Stimulated activated CD8-positive, alpha-beta memory T cell treated with anti-CD3 and anti-CD28 coated beads, Interleukin-15, amount 100 ng/mL, for 1 hour (primary cell): ENCODE measurements at regions not wholly inside any gene's neighbourhood (a gene's known extent, or its start where the extent isn't known, plus 50 kb on each side); places are given as distances from the start of the nearest gene placed in this dataset.
"Not testable (repeated sequence)": the region's sequence is repeated elsewhere in the genome, so short reads cannot be mapped to it uniquely, and the experiment has no call there.

ENCODE experiments used
- DNase-seq: peaks from one replicate; pipeline ENCODE4 v3.0.0-alpha.2; 2020; ENCODE audit warnings: low read depth

DNA sequence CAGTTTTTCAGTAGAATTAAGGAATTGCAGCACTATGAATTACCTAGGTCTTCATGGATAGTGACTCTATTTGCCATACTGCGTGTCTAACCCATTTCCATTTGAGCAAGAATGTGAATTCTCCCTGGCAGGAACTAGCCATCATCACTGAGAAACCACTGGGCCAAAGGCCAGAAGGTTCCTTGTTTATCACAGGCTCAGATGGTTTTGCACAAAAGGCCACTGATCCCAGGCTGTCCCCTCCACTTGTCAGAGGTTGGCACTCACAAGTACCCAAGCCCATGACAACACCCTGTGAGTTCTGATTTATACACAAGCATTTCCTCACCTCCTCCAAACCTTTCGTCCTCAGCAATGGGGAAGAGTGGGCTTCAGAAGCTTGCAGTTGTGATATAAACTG lies 131.8 kb downstream of the FOXB1 start:
- DNase-seq = no peak

DNA sequence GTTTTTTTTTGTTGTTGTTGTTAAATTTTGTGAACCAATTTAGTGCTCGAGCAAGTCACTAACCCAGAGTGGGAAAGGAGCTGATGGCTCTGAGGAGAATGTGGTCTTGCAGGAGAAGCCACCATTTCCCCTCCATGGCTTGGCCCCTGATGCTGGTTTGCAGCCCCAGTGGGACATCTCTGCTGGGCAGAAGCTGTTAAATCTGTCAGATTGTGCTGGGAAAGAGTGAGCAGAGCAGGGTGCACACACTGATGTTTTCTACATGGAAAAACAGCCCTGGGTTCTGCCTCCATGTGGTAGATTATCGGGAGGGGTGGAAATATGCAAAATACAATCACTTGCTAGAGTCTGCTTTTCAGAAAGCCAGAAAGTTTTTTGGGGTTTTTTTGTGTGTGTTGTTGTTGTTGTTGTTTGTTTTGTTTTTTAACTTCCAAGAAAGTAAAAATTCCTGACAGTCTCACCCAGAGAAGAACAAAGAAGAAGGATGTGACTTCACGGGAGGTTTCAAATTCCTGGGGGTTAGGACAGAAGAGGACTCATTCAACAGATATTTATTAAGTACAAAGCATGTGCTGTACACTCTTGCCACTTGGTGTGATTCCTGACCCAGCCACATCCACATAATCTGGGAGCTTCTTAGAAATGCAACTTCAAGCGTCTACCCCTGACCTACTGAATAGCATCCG lies 133.7 kb downstream of the FOXB1 start:
- no peak for DNase-seq

DNA sequence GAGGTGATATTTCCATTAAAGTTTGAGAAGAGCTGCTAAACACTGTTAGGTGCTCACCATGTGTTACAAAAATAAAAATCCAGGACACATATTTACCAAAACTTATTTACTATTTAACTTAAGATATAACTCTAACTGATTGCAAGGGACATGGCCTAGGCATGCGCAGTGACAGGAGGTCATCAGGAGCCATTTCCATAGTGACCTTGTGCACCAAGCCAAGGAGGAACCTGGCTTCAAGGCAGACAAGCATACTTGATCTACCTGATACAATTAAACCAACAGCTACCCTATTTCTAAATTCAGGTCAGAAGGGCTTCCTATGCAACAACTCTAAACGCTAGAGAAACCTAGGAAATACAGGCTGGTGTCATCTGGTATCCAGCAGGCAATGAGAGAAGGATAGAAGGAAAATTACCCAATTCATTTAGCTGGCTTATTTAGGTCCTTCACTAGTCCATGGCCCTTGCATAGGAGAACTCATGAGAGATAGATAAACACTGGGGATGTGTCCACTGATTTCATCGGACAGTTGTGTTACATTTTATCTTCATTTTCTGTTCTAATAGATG lies 134.4 kb downstream of the FOXB1 start:
- DNase-seq = no peak

GRCh38 chr15:60152386-60152785 lies 148.3 kb downstream of the FOXB1 start:
- no peak for DNase-seq

GRCh38 chr15:60154764-60155325 lies 150.7 kb downstream of the FOXB1 start:
- no peak for DNase-seq

DNA sequence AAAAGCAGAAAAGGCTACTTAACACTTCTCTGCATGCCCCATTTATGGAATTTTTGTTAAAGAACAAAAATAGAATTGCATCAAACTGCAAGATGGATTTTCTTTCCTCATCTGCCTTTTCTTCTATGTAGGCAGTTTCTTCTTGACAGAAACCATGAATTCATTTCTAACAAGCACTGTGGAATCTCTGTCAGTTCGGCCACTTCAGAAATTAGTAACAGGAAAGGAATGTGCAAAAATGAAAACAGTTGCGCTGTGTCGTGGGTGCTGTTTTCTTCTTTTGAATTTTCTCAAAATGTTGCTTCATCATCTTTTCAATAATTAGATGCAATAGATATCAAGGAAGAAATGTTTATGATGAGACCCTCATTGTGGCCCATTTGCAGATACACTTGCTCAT lies 151.6 kb downstream of the FOXB1 start:
- no peak for DNase-seq

GRCh38 chr15:60160909-60161308 lies 156.8 kb downstream of the FOXB1 start:
- no peak for DNase-seq

DNA sequence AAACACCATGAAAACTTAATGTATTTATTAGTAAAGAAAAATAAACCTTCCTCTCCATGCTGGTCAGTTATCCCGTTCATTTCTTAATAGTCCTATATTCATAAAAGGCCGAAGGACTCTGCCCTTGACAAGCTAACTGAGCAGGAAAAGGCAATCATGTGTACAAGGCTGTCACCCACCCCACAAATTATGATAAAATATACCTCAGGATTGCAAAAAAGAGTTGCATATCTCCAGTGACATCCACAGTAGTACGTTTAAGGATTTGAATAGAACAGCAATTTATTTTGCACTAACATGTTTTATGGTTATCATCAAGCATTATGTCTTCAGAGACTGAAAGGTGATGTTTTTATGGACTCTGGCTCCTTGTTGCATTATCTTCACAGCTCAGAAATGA lies 157.6 kb downstream of the FOXB1 start:
- no peak for DNase-seq

GRCh38 chr15:60162251-60162967 lies 158.3 kb downstream of the FOXB1 start:
- DNase-seq = no peak

GRCh38 chr15:60162968-60163355 lies 158.9 kb downstream of the FOXB1 start:
- no peak for DNase-seq

DNA sequence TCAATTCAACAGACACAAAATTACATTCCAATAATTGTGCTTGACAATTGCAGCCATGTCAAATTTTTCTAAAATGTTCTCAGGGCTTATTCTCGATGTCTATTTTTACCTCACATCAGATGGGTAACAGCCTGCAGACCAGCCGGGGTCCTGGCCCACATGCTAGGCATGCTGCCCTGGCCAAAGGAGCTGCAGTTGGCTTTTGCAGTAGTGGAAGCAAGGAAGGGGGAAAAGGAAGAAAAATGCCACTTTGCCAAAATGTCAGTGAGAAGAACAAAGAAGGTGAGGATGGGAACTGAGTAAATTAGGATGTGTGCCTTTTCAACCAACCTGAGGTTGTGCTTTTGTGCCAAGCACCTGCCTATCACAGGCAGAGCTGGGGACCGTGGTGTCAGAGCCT lies 161.0 kb downstream of the FOXB1 start:
- no peak for DNase-seq

GRCh38 chr15:60172143-60172542 lies 168.0 kb downstream of the FOXB1 start:
- DNase-seq = no peak

DNA sequence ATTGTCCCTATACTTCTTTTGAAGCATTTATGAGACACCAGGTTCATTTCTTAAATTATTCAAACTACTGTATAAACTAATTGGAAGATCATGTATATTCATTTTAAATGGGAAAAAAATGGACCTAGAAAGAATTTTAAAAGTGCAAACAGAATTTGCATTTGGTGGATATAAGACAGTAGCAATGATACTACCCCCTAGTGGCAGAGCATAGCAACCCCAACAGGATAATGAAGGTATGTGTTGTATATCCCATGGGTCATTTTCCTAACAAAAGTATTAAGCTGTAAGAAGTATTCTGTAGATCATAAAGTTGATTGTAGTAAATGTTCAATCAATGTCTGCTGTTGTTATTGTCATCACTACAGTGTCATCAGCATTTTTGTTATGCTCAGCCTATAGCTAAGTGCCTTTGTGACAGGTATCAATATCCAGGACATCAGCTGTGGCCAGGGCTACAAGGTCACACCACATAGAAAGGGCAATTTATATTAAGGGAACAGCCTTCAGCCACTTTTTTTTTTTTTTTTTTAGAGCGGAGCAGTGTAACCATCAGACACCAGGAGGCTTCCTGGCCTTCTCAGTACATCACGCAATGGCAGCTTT lies 175.8 kb downstream of the FOXB1 start:
- DNase-seq = peak; percentile 2

DNA sequence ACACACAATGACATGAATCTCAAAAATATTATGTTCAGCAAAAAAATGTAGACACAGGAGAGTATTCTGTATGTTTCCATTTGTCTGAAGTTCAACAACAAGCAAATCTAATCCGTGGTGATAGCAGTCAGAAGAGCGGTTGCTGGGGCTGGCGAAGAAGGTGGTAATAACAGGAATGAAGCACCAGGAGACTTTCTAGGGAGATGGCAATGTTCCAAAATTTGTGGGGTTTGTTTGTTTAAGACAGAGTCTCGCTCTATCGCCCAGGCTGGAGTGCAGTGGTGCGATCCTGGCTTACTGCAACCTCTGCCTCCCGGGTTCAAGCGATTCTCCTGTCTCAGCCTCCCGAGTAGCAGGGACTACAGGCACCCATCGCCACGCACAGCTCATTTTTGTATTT lies 177.8 kb downstream of the FOXB1 start:
- not testable (repeated sequence) for DNase-seq

- DNase-seq = no peak
Measured at GRCh38 chr15:60183366-60183765, 179.3 kb downstream of the FOXB1 start.

- DNase-seq = no peak
Measured at GRCh38 chr15:60184579-60184978, 180.5 kb downstream of the FOXB1 start.

DNA sequence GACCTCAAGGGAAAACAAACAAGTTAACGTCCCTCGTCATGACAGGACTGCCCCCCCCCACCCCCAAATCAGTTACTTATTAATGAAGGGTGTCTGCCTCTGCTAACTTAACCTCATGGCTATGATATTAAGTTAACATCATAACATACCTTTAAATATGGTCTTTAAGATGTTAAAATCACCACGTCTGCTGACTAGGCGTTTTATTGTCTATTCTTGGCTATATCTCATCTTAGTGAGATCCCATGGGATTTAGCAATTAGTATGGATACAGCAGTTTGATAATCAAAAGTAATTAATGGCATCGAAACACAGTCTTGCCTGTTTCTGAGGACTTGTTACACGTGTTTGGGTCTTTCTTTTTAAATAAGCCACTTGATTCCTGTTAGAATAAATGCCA lies 186.9 kb downstream of the FOXB1 start:
- DNase-seq = no peak

DNA sequence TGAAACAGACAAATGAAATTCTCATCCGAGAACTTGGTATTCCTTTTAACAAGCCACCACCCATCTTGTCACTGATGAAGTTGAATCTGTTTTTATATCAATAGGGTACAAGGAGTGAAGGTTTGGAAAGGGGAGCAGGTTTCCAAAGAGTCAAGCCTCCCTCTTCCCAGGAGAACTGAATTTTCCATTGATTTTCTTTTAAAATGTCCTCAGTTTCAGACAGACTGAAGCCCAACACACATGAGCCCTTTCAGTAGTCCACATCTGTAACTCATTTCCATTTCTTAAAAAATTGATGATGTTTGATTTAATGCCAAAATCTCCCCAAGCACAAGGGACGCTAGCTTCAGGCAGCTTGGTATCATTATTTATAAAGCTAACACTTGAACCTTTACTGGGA lies 187.7 kb downstream of the FOXB1 start:
- no peak for DNase-seq

DNA sequence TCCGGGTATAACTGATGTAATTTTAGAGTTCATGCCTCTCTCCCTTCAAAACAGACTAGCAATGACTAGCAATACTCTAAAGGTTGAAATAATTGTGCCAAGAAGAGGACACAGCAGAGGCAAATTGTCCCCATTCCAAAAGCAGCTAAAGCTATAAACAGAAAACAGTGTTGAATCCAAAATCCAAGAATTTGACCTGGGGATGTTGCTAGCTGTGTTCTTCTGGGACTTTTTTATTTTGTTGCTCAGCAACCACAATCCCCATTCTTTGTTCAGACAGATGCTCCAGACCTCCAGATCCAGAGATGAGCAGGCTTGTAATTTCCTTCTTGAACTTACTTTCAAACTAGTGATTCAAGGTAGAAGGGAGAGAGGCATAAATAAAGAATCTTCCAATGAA lies 191.5 kb downstream of the FOXB1 start:
- DNase-seq = no peak

- no peak for DNase-seq
Measured at GRCh38 chr15:60204131-60204885, 193.5 kb downstream of the ANXA2 start.

DNA sequence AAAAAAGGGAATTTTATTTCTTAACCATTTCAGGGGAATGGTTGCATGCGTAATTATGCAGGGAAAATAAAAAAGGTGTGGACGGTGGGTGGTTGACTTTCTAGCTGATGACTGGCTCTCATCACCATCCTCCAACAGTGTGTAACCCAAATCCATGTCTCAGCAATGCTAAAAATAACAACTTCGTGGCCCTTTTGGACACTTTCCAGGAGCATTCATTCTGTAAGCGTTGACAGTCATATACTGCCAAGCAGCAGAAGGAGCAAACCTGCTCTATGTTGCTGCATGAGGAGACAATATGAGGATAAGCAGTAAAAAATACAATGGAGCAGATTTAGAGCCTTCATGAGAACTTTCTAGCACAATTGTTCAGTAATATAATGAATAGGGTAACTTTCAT lies 189.1 kb downstream of the ANXA2 start:
- DNase-seq = no peak

DNA sequence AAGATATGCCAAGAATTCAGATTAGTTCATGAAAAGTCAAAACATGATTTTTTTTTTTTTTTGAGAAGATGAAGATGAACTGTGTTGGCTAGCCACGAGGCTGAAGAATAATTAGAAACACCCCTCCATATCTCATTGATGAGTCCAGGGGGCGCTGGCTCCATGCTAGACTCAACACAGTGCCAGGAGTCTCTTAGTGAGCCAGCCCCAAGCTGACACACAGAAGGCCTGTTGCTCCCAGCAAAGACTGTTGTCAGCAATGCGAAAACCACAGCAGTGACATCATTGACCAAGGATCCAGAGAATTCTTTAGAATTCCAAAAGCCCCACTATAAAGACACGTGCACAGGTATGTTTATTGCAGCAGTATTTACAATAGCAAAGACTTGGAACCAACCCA lies 185.2 kb downstream of the ANXA2 start:
- no peak for DNase-seq
